Ammon's horn (tissue), 1 donor: ENCODE measurements at regions not wholly inside any gene's neighbourhood (a gene's known extent, or its start where the extent isn't known, plus 50 kb on each side); places are given as distances from the start of the nearest gene placed in this dataset.
A peak's percentile ranks its signal among the peaks of the same experiment; 100 is the strongest.
"Not testable (repeated sequence)": the region's sequence is repeated elsewhere in the genome, so short reads cannot be mapped to it uniquely, and the experiment has no call there.

ENCODE experiments used
- DNase-seq: peaks from one replicate; pipeline ENCODE4 v3.0.0-alpha.2; 2016; ENCODE audit warnings: low spot score

DNA sequence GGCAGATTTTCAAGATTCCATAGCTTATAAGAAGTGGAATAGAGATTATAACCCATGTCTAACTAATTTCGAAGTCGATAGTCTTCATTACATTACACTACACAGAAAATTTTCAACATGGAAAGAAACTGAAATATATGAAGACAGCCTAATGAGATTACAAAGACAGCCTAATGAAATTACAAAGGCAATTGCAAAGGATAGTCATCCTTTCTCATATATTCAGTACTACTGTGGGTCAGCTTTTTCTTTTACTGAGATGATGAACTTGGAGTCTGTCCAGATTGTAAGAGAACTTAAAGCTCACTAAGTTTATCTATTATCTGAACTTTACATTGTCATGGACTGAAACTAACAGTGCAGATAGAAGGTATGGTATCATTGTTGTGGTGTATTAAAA, 304.4 kb upstream of the MBL2 start:
- no peak for DNase-seq

DNA sequence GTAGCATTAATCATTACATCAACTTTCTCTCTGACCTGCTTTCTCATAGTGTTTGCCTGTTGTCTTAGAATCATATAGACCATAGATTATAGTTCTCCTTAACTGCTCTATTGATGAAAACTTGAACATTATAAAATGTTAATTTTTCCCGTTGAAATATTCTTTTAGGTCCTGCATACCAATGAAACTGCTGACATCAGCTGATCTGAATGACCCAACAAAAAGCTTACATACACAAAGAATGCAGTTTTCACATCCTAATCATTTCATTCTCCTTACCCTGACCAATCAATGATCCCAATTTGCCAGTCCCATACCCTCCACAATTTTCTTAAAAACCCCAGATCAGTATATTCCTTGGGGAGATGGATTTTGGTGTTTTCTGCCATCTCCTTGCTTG, 302.9 kb upstream of the MBL2 start:
- DNase-seq: no peak

DNA sequence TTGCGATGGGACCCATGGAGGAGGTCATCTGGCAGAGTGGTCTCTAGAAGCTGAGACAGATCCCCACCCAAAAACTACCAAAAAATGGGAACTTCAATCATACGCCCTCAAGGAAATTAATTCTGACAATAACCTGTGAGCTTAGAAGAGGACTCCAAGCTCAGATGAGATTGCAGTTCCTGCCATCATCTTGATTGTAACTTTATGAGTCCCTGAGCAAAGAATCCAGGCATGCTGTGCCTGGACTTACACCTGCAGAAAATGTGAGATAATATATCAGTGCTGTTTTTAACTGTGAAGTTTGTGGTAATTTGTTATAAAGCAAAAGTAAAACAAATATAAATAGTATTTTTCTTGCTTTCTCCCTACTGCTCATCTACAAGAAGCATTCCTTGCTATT, 299.6 kb upstream of the MBL2 start:
- DNase-seq: no peak

DNA sequence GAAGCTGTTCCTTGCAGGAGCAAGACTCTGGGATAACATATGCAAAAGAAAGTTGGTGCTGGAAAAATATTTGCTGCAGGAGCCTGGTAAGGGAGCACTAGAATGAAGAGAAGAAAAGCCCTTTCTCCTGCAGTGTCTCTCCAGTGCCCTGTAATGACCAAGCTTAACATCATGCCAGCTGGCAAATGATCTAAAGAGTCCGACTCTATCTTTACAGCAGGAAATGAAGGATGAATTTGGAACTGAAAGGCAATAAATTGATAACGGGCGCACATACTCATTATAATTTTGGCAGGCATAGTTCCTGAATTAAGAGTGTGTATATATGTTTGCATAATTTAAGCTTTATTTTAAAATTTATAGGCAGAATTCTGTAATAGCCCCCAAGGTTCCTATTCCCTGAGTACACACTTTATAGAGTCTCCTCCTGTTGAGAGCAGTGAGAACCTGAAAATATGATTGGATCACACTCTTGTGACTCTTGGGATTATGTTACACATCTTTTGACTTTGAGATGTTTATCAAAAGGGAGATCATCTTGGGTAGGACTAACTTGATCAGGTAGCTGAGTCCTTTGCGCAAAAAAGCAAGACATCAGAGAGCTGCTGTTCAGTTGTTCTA, 299.0 kb upstream of the MBL2 start:
- DNase-seq: no peak

DNA sequence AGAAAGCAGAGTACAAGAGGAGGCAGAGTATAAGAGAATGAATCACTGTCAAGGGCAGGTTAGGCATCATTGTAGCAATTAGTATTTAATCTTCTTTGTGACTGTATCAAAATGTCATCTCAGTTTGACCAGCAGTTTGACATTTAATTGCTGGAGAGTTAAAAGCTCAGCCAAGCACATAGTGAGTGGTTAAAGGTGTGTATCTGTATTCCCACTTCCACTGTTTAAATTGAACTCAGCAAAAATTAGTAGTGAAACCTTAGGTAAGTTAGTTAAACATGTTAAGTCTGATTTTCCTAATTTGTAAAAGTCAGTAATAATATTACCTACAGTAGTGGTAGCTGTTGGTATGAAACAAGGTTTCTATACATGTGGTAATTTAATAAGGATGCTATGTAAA, 296.4 kb upstream of the MBL2 start:
- no peak for DNase-seq

DNA sequence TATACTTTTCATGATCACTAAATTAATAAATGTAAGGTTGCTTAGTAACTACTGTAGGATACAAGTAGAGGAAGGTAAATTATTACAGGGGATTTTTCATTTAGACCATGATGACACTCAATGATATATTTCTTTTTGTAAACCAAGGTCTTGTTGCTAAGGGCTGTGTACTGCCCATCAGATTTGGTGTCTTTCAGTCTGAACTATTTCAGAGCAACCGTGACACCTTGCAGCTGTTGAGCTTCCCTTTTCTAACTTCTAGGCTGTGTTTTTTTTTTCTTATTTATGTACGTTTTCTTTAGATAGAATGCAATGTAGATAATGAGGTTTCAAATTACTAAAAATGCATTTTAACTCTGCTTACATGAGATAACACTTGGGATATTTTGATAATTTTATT, 292.0 kb upstream of the MBL2 start:
- no peak for DNase-seq

DNA sequence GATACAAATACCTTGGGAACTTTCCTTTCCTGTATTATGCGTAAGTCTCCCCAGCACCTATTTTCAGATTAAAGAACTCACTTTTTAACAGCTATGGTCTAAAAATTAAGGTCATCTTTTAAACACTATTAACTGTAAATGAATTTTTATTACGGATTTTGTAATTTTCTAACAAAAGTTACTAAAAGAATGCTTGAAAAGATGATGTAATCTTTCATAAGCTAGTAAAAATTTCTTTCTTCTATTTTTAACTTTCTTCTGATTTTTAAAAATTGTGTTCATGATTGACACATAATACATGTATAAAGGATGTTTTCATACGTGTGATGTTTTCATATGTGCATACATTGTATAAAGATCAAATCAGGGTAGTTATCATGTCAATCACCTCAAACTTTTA, 291.2 kb upstream of the MBL2 start:
- DNase-seq: no peak

DNA sequence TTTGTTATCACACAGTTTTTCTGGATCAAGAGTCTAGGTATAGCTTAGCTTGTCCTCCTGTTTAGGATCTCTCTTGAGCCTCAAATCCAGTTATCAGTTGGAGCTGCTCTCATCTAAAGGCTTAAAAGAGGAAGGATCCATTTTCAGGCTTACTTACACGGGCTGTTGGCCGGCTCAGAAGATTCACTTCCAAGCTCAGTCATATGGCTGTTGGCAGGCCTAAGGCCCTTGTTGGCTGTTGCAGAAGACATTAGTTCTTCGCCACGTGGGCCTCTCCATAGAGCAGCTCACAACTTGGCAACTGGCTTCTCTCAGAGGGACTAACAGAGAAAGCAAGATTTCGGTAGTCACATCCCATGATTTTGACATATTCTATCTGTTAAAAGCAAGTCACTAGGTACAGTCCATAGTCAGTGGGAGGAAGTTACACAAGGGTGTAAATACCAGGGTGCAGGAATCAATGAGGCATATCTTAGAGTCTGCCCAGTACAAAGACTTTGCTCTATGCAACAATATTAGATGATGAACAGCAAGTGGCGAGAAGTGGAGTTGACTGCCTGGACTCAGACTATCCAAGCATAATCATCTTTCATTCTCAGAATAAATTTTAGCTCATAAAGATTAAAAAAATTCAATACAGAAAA, 280.1 kb upstream of the MBL2 start:
- peak; percentile 7 for DNase-seq

DNA sequence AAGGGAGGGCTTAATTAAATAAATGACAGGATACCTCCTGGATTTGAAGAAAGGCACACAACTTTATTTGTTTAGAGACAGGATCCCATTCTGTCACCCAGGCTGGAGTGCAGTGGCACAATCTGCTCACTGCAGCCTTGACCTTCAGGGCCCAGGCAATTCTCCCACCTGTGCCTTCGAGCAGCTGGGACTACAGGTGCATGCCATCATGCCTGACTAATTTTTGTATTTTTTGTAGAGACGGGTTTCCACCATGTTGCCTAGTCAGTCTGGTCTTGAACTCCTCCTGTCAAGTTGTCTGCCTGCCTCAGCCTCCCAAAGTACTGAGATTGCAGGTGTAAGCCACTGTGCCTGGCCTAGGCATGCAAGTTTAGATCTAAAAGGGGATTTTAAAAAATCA, 272.7 kb upstream of the MBL2 start:
- no peak for DNase-seq

DNA sequence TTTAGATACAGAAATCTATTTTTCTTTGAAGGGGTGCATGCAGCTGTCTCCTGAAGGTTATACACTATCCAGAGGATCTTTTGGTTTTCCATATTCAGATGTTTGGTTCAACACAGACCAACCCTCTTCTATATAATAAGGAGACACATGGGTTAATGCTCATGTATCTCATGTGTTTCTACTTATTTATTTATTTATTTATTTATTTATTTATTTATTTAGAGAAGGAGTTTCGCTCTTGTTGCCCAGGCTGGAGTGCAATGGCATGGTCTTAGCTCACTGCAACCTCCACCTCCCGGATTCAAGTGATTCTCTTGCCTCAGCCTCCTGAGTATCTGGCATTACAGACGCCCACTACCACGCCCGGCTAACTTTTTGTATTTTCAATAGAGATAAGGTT, 263.2 kb upstream of the MBL2 start:
- DNase-seq: not testable (repeated sequence)

DNA sequence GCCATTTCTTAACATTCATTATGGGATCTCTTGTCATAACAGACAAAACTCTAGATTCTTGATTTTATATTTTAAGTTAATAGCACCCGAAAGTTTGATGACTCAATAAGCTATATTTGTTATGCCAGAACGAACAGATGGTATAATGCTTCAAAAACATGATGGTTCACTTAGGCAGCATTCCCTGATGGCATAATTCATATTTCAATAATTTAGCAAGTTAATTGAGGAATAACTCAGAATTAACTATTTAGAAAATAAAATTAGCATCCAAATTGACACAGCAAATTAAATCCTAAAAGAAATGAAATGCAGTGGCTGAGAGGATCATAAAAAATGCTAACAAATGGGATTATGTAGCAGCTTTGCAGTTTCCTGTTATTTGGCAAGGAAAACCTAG, 260.8 kb upstream of the MBL2 start:
- DNase-seq: peak; percentile 18

DNA sequence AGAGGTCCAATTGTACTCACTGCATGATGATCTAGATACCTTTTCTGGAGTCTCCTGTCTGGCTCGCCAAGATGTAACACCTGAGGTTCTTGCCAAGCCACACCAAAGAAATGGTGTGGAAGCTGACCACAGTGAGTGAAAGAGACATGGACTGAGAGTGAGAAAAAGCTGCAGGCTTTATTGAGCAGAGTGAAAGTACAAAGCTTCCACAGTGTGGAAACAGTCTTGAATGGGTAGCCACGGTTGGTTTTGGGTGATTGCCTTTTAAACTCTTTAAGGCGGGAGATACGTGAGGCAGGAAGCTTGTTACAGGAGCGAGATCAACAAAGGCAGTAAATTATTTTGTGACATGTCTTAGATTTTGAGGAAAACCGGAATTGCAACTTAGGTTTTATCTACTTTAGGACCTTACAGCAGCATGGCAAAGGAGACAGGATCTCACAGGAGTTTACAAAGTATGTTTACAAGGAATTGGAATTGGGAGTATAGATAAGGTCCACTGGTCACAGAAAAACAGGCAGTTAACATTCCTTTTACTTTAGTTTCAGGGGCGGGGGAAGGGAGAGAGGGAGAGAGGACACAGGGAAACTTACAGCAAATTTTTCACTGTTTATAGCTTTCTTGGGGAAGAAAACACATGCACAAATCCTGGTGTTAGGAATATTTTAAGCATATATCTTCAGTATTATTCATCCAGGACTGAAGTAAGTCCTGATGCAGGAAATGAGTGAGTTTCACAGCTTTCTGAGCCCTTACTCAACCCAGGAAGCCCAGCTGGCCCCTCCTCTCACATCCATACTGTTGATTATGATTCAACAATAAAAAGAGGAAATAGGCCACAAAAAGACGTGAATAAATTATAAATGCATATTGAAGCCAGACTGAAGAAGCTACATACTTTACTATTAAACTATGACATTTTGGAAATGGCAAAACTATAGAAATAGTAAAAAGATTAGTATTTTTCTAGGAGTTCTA, 257.6 kb upstream of the MBL2 start:
- DNase-seq: not testable (repeated sequence)

DNA sequence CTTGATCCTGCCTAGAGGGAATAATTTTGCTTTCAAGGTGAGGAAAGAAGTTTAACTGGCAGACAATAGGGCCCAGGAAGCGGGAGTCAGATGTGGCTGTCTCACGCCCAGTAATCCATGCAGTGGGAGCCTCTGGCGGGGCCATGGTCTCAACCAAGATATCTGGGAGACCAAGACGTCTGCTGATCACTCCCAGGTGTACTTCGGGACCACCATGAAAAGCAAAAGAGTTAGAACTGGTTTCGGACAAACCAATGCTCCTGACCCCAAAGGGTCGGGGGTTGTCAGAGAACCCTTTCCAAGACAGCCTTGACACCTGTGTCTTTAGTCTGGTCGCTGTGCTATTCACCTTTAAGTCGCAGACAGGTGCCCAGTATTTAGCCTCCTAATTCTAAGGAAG, 256.9 kb upstream of the MBL2 start:
- DNase-seq: no peak

DNA sequence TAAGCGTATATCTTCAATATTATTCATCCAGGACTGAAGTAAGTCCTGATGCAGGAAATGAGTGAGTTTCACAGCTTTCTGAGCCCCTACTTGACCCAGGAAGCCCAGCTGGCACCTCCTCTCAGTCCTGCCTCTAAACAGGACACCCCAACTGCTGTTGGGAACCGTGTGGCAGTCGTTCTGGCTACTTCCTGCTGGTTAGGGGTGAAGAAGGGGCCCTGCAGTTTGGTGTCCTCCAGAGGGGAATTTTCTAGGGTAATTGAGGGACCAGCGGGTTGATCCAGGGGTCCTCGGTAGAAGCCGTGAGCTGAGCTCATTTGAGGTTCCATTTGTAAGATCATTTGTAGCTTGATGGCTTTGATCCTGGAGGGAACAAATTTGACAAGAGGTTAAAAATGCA, 253.2 kb upstream of the MBL2 start:
- DNase-seq: not testable (repeated sequence)

DNA sequence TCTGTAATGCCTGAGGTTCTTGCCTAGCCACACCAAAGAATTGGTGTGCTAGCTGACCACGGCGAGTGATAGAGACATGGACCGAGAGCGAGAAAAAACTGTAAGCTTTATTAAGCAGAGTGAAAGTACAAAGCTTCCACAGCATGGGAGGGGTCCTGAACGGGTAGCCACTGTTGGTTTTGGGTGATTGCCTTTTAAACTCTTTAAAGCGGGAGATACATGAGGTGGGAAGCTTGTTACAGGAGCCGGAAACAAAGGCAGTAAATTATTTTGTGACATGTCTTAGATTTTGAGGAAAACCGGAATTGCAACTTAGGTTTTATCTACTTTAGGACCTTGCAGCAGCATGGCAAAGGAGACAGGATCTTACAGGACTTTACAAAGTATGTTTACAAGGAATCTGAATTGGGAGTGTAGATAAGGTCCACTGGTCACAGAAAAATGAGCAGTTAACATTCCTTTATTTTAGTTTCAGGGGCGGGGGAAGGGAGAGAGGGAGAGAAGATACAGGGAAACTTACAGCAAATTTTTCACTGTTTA, 252.7 kb upstream of the MBL2 start:
- no peak for DNase-seq

DNA sequence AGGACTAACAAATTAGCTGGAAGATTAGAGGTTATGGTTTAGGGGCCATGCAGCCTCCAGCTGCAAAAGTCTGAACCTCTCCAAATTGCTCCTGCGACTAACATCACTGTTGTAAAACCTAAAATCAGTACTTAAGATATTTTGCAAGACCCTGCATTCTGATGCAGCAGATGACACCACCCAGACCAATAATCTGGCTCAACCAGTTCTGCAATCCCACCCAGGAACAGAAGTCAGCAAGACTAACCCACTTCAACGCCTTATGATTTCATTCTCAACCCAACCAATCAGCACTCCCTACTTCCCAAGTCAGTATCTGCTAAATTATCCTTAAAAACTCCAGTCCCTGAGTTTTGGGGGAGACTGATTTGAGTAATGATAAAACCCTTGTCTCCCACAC, 250.8 kb upstream of the MBL2 start:
- no peak for DNase-seq

DNA sequence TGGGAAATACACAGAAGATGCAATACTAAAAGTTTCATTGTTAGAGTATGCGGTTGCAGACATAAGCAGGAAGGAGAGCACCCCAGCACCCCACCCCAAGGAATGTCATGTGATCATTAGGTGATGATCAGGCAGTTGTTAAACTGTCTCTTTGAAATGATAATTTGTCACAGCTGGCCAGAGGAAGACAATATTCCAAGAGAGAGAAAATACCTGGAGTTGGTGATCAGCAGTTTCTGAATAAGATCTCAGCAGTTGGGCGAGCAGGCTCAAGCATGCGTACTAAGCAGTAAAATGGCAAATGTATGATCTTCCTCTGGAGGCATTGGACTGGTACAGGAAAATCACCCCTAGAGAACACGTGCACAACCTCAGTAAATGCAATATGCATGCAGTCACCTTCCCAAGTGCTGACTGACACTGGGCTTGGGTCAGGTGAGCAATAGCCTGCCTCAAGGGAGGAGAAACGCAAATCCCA, 250.1 kb upstream of the MBL2 start:
- DNase-seq: no peak

DNA sequence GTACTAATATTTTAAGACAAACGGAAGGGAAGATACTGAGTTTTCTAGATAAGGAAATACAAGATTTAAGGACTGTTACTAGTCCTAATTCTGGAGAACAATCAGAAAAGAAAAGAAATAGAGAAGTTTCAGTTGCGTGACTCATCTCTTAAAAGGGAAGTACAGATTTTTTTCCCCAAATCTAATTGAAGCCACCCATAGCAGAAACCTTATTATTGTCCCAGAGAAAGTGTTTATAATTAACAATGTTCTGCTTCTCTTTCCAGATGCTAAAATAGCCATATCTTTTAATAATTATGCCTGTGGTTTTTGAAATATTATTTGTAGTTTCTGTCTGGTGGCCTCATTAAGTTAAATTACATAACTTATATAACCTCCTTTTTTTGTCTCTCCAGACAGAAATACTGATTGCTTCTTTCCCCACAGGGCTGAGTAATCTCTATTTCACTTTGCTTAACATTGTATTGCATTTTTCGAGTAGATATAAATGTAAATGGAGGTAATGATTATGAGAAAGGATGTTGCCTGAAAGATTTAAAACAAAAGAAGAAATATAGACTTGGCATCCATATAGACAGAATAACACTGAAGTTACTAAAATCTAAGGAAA, 240.7 kb upstream of the MBL2 start:
- no peak for DNase-seq

DNA sequence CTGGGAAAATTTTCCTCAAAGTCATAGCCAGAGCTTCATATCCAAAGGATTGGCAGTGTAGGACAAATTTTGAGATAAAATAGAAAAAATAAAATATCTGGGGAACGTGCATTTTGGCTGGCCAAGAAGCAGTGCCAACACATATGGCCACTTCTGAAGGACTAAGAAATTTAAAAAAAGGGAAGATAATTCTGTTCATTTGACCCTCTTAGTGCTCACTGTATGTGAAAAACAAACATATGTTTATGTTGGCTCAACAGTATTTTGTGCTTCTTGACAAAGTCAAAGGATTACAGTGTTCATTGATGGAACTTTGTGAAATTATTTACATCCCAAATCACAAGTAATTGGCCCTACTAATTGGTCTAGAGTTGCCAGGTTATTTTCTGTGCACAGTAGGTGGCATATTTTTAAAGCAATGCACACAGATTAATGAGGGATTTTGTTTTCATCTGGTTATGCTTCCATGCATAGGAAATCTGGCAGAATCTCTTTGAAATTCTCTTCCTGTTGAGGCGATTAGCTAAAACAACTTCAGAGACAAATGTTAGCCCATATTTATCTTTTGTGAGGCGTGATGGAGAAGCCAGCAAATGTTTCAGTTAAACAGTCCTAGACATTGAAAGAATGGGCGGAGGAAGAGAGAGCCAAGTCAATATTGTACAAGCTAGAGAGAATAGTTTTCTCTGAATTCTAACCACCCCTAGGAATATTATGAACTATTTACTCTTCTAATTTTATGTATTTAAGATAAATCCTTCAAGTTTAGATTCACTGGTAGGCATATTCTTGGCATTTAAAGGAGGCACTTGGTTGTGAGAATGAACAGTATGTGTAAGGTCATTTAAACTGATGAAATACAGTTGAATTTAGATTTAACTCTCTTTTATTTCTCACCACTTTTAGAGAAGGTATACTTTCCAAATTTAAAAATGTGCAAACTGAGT, 237.7 kb upstream of the MBL2 start:
- DNase-seq: no peak

DNA sequence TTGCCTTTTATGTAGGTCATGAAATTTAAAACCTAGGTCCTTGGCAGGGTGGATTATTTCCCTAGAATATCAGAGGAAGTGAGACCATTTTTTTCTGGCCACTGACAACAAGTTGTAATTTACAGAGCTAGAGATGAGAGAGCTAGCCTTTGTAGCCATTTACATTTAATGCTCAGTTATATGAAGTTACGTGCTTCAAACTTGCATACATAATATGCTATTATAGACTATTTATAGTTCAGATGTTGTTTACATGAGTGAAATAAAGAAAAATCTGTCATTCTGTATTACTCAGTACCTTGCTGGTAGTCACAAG, 234.9 kb upstream of the MBL2 start:
- no peak for DNase-seq
